CD4-positive, alpha-beta T cell treated with Interleukin-17A for 1 hour (primary cell): ENCODE measurements at regions not wholly inside any gene's neighbourhood (a gene's known extent, or its start where the extent isn't known, plus 50 kb on each side); places are given as distances from the start of the nearest gene placed in this dataset.

Source experiments
- DNase-seq: peaks from one replicate; pipeline ENCODE4 v3.0.0-alpha.2; 2020

GRCh38 chr18:60667016-60667415 is 294.4 kb upstream of the MC4R start:
- no peak for DNase-seq

DNA sequence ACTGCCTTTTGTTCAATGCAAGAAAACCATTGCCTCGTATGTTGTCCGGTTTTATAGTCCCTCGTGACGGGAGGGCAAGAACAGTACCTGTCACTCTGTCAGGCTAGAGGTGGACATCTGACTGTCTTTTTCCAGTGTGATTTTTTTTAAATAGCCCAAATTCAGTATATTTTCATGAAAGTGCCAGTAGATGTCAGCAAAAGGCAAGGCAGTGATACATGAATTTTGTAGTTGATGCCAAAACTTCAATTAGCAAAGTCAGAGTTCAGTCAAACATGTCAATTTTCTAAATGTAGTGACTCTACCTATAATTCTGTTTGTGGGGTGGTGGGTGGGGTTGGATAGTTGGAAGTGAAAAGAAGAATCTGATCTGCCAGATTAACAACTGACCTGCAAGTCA is 296.0 kb upstream of the MC4R start:
- no peak for DNase-seq

DNA sequence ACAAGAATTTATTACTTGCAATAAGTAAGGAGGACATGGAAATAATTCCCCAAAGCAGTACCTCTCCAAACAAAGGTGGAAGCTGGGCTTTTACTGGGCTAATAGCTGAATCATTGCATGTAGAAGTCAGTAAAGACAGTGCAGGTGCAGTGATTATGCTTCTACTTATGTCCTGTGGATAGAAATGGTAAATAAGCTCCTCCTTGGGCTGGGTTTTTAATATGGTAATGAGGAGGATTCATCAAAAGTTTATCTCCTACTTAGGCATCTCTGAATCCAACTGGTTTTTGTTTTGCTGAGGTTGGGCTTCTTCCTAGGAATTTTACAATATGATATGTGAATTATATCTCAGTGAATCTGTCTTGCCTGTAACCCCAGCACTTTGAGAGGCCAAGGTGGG is 297.4 kb upstream of the MC4R start:
- DNase-seq, result no peak

DNA sequence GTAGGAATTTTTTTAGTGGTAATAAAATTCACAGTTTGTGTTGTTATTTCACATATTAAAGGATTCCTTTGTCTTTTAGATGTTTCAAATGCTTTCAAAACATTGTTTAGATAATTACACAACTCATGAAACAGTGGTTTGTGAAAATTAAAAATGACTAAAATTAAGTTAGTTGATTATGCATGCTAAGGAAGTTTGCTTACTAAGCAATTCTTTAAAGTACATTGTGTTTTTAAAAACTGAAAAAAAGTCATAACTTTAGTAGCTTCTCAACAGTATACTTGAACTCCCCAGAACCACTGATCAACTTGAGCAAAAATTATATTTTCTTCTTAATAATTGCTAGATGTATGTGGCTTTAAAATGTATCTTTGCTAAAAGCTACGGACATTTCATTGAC is 298.4 kb upstream of the MC4R start:
- no peak for DNase-seq

DNA sequence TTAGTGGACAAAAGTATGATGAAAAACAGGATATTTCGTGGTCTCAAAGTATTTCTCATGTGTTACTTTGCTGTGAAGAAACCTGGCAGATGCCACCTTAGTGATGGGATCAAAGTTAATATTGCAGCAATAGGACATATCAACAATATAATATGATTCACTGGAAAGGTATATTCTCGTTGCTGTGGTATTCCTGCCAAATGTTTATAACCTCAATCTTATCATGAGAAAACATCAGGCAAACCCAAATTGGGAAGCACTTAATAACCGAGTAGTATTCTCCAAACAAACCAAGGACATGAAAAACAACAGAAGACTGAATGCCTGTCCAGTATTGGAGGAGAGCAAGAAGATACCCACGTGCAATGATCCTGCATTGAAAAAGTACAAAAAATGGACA is 302.6 kb upstream of the MC4R start:
- no peak for DNase-seq

- DNase-seq, result no peak
Observed at GRCh38 chr18:60675801-60676200, 303.2 kb upstream of the MC4R start.

DNA sequence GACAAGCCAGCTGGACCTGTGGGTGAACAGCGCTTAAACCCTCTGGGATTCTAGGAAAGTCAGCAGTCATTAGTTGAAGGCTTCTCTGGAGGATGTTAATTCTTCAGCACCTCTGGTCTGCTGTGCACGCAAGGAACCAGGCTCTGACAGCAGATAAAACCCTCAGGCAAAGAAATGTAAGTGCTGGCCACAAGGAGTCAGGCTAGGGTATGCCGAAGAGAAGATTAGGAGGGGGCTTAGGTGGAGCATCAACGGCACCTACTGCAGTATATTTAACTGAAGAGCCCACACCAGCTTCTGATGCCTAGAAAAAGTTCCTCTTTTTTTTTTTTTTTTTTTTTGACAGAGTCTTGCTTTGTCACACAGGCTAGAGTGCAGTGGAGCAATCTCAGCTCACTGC is 304.2 kb upstream of the MC4R start:
- DNase-seq, result no peak

DNA sequence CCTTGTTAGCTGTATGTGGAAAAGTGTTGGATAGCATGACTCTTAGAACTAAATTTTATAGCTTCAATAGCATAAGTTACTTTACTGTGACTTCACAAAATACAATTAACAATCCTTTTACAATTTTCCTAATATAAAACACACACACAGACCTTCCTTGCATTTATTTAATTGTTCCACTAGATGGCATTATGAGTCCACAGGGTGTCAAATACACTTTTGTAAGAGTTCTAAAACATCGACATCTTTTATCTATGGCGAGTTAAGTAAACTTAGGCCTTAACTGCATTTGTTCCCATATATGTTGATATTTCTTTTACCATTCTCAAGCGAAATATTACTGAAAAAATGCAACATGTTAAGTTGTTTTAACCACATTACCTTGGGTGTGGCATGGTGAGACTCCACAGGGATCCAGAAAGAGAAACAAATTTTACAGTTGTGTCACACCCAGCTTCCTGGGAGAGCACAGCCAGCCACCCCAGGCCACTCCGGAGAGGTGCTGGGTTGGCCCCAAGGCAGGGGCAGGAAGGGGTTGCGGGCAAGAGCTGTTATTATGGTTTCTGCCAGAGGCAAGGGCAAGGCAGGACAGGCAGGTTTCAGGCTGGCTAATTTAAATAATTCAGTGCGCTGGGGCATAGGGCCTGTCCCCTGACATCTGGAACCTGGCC is 312.4 kb upstream of the MC4R start:
- DNase-seq, result no peak

DNA sequence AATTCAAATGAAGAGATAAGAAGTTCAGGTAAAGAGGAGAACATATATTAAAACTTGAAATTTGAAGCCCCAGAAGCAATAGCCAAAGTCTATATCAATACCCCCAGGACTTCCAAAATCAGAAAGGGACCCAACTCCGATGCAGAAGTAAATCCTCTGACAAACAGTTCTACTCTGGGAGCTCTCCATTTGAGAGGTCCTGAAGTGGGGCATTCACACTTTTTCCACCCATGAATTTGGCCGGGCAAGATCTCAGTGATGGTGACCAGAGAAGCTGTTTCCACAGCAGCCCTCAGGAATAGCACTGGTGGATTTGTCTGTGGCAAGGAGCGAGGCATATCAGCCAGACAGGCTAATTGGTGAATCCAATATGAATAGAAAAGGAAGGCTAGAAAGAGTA is 313.6 kb upstream of the MC4R start:
- no peak for DNase-seq

GRCh38 chr18:60691061-60691460 is 318.5 kb upstream of the MC4R start:
- no peak for DNase-seq

DNA sequence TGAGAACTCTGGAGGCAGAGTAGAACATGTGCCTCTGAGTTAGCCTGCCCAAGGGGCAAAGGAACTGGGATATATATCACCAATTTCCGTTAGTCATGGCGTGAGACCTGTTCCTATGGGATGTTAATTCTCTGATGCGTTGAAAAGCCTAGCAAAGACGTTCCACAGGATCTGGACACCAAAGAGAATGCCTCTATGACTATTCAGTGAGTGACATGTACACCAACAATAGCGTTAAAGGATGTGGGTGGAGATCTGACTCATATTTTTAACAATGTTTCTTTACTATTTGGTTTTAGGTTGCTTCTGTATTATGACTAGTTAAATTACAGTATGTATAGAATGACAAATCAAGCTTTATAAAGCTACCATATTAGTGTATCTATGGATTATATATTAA is 320.9 kb upstream of the MC4R start:
- DNase-seq, result no peak

DNA sequence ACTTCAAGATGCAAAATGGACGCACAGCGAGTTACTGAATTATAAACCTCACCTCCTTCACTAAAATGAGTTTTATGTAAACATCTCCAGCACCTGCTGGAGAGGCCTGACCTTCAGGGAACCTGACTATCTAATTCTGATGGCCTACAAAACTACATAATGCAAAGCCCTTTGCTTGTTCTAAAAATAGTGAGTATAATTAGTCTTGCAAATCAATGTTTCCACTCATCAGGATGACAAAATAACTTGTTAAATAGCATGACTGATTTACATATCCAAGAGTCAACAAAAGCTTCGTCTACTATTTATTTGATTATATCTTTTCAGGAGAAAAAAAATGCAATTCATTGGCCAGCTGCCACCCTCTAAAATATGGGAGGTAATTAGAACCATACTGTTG is 326.3 kb upstream of the MC4R start:
- DNase-seq, result no peak

DNA sequence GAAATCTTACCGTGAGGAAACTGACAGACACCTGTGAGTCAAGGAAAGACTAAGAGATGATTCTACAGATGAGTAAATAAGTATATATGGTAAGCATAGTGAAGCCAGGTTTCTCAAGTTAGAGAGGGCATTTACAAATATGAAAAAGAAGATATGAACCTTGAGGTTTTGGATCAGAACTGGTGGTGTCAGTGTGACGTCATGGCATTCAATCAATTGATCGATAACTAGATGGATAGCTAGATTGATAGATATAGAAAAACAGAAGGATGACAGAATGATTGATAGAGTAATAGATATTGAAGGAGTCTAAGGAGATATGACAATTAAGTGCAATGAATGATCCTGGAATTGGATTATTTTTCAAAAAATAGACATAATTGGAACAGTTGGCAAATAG is 350.2 kb upstream of the MC4R start:
- no peak for DNase-seq

- no peak for DNase-seq
Observed at GRCh38 chr18:60732143-60732542, 359.6 kb upstream of the MC4R start.

- no peak for DNase-seq
Observed at GRCh38 chr18:60739212-60739611, 366.6 kb upstream of the MC4R start.

DNA sequence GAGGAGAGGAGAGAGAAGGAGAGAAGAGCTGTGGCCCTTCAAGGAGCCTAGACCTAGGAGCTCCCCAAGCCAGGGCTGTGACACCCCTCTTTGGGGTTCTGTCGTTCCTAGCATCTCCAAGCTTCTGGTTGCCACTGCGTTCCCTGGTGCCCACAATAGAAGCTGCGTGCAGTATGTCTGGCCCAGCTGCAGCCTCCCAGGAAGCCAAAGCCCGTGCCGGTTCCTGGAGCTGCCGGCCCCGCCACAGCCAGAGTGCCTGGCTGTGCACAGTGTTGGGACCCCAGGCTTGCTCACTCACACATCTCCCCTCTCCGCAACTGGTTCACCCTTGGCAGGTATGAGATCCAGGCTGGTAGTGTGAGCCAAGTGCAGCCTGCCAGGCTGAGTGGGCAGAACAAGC is 367.7 kb upstream of the MC4R start:
- DNase-seq, result no peak

GRCh38 chr18:60746491-60746890 is 373.9 kb upstream of the MC4R start:
- DNase-seq, result no peak

DNA sequence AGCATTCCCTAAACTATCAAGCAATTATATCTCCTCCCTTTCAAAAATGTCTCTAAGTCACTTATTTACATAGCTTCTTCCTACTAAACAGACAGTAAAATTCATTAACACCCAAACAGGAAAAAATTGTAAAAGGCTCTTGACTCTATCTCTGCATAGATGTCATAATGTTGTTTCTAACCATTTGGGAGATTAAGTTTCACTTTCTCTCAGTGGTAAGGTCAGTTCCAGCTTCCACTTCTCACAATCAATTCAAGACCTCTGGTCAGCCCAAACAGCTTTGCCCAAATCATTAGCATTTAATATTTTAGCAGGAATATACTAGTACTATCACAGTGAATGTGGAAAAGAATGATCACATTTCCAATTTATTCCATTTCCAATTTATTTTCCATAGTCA is 374.3 kb upstream of the MC4R start:
- no peak for DNase-seq

GRCh38 chr18:60753753-60754152 is 381.2 kb upstream of the MC4R start:
- DNase-seq, result no peak

DNA sequence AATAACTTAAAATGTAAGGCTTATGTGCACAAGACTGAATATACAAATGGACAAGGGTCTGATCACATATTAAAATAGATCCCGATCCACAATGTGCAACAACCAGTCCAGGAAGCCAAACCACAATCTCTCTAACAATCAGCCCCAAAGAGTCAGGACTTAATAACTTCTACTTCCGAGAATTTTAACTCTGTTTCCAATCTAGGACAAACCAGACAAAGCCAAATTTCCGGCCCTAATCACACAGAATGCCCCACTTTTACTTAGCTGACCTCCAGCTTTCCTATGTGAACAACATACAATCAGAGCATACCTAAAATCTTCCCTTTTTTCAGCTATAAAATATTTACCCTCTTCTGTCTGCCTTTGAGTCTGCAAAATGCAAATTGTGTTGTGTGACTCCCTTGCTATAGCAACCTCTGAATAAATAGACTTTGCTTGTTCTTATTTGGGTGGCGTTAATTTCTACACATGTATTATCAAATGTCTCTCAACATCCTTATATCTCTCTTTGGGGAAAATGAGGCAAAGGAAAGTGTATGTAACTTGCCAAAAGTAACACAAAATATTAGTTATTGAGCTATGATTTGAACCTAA is 381.9 kb upstream of the MC4R start:
- DNase-seq, result no peak

DNA sequence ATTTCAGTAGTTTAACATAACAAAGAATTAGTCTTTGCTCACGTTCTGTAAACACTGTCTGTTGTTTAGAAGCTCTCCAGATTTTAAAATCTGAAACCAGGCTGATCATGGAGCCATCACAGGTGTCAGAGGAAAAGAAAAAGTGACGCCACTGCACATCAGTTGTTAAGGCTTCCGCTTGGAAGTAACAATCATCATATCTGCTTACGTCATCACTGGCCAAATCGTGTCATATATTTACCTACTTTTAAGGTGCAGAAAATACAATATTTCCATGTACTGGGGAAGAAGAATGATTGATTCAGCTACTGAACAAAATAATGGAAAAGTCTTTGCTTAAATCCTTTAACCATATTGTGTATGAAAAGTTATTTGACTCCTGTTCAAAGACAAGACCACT is 382.6 kb upstream of the MC4R start:
- DNase-seq, result no peak

GRCh38 chr18:60775978-60776377 is 403.4 kb upstream of the MC4R start:
- DNase-seq, result no peak

GRCh38 chr18:60784161-60784560 is 411.6 kb upstream of the MC4R start:
- no peak for DNase-seq

DNA sequence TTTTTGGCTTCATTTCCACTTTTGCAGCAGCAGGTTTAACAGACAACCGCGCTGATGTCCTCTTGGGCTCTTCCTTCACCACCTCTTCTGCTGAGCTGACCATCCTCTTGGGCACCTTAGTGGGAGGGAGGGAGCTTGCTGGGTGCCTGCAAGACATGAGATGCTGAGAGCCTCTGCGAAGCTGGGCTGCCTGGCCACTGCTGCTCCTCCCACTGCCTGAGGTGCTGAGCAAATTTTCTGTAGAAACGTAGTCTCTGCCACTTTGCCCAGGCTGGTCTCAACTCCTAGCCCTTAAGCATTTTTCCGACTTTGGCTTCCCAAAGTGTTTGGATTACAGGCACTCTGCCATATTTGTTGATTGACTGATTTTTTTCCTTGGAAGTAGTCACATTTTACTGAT is 422.2 kb upstream of the MC4R start:
- DNase-seq, result no peak

DNA sequence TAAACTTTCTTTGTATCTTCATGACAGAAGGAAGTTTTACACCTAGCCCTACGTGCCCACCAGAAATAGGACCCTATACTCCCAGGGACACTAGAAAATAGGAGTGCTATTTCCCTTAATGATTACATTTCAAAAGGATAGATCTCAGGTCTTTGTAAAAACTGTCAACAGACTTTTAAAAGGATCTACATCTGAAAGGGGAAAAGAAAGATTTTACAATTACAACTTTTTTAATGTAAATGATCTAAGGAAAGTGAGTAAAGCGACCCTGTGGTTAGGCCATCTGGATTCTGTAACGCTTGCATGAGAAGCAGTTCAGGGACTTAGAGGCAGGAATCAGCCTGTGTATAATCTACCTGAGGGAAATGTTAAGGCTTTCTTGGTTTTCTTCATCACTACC is 431.8 kb upstream of the MC4R start:
- DNase-seq, result no peak
